A673 (cell line): ENCODE measurements at regions not wholly inside any gene's neighbourhood (a gene's known extent, or its start where the extent isn't known, plus 50 kb on each side); places are given as distances from the start of the nearest gene placed in this dataset.

Experiments
- BruUV-seq: library from RNA; stranded (reverse); fragments of 400-500 nt; replicated peaks from 2 replicates; lab custom pipeline; 2021; lab: Mats Ljungman, UMichigan
- CTCF ChIA-PET: fragments of 300-600 bp; sonication (Branson Sonifier 250); formaldehyde crosslinking; loops from one replicate; lab custom pipeline; 2022; ENCODE audit warnings: antibody characterized with exemption; lab: Charles Lee
- POLR2A ChIA-PET: fragments of 300-600 bp; sonication (Branson Sonifier 250); formaldehyde crosslinking; loops from one replicate; lab custom pipeline; 2022; ENCODE audit warnings: antibody characterized with exemption; ENCODE audit not compliant: low non-redundant PET; lab: Charles Lee
- DNase-seq: peaks from one replicate; pipeline ENCODE4 v3.0.0-alpha.2; 2015; ENCODE audit warnings: low spot score
- H3K27ac ChIP-seq: fragments of 200-600 bp; sonication (generic); 2 replicates; pipeline ENCODE4 v1.5.1; 2016; ENCODE audit warnings: mixed run types, low read depth, mild to moderate bottlenecking, mixed read lengths, antibody characterized with exemption, low read length; ENCODE audit not compliant: poor library complexity, severe bottlenecking
- H3K27me3 ChIP-seq: fragments of 200-600 bp; sonication (generic); replicated peaks from 2 replicates; pipeline ENCODE4 v1.6.1; 2017; ENCODE audit warnings: mixed run types, low read depth, mild to moderate bottlenecking, mixed read lengths, antibody characterized with exemption, low read length; ENCODE audit not compliant: insufficient read depth, poor library complexity
- H3K36me3 ChIP-seq: fragments of 200-600 bp; sonication (generic); 2 replicates; pipeline ENCODE4 v1.6.1; 2016; ENCODE audit warnings: mixed run types, mild to moderate bottlenecking, mixed read lengths, antibody characterized with exemption, low read length; ENCODE audit not compliant: insufficient read depth, poor library complexity, severe bottlenecking
- H3K4me1 ChIP-seq: fragments of 200-600 bp; sonication (generic); 2 replicates; pipeline ENCODE4 v1.6.1; 2017; ENCODE audit warnings: mixed run types, mild to moderate bottlenecking, mixed read lengths, antibody characterized with exemption, low read length; ENCODE audit not compliant: insufficient read depth, poor library complexity, severe bottlenecking
- H3K4me3 ChIP-seq: fragments of 200-600 bp; sonication (generic); 2 replicates; pipeline ENCODE4 v1.5.1; 2016; ENCODE audit warnings: low read depth, mixed run types, mild to moderate bottlenecking, mixed read lengths, low read length; ENCODE audit not compliant: poor library complexity, severe bottlenecking
- H3K9me3 ChIP-seq: fragments of 200-600 bp; sonication (generic); 2 replicates; pipeline ENCODE4 v1.6.1; 2016; ENCODE audit warnings: mixed run types, low read depth, mild to moderate bottlenecking, mixed read lengths, antibody characterized with exemption, low read length; ENCODE audit not compliant: poor library complexity, severe bottlenecking
- EZH2 ChIP-seq: fragments of 200-600 bp; sonication (generic); IDR thresholded peaks from 2 replicates; pipeline ENCODE4 v1.6.1; 2017; ENCODE audit warnings: borderline replicate concordance, low read depth, mild to moderate bottlenecking, mixed read lengths, antibody characterized with exemption, low read length; ENCODE audit not compliant: poor library complexity, severe bottlenecking
- intact Hi-C: fragments of 100-400 bp; cut with micrococcal nuclease; formaldehyde crosslinking; loops from one replicate; pipeline ENCODE4 v1.10.0; 2022; ENCODE audit not compliant: unreplicated experiment
- TF ChIP-seq, protein P1 (sequence below): fragments of 300-800, 200-600 bp; sonication (generic); conservative IDR thresholded peaks from 2 replicates; pipeline ENCODE4 v1.5.1; 2017; ENCODE audit warnings: low read depth, mild to moderate bottlenecking, antibody characterized with exemption, low read length, moderate library complexity, mixed read lengths

GRCh38 chr18:35789543-35789942 is 182.9 kb upstream of the RMP24 start:
- DNase-seq = no peak
- no peaks in the 10 kb centered on the region for H3K27me3 ChIP-seq
- TF ChIP-seq, protein P1, sequence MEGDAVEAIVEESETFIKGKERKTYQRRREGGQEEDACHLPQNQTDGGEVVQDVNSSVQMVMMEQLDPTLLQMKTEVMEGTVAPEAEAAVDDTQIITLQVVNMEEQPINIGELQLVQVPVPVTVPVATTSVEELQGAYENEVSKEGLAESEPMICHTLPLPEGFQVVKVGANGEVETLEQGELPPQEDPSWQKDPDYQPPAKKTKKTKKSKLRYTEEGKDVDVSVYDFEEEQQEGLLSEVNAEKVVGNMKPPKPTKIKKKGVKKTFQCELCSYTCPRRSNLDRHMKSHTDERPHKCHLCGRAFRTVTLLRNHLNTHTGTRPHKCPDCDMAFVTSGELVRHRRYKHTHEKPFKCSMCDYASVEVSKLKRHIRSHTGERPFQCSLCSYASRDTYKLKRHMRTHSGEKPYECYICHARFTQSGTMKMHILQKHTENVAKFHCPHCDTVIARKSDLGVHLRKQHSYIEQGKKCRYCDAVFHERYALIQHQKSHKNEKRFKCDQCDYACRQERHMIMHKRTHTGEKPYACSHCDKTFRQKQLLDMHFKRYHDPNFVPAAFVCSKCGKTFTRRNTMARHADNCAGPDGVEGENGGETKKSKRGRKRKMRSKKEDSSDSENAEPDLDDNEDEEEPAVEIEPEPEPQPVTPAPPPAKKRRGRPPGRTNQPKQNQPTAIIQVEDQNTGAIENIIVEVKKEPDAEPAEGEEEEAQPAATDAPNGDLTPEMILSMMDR = no peak
- no peak for TF ChIP-seq EZH2
- no peaks in the 10 kb centered on the region for H3K36me3 ChIP-seq
- H3K9me3 ChIP-seq = no peaks in the 10 kb centered on the region
- no peaks in the 10 kb centered on the region for H3K4me1 ChIP-seq
- H3K4me3 ChIP-seq = no peak overlapping the region
- no TSS peak for BruUV-seq
- ChIA-PET POLR2A (no interaction called here), CTCF (no interaction called here)
- intact Hi-C loops = no loop called here
- no peak overlapping the region for H3K27ac ChIP-seq

DNA sequence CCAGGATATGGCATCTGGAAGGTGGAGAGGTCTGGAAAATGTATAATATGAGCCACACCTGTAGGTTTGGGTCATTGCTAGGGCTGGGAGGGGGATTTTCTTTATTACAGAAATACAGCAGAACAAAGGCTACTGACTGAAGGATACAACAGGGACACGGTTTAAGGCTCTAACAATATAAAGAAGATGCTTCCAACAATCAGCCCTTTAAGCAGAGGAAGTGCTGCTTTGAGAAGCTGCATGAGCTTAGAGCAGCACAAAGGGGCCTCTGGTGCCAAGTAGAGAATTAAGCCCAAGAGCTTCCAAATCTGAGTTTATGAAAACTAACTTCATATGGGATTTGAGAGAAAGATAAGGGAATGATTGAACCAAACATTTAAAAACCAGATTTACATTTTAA is 174.5 kb upstream of the RMP24 start:
- no peaks in the 10 kb centered on the region for H3K36me3 ChIP-seq
- TF ChIP-seq, protein P1 = no peak
- TF ChIP-seq EZH2 = no peak
- CTCF ChIA-PET = no interaction called here
- intact Hi-C loops = no loop called here
- H3K4me3 ChIP-seq = no peak overlapping the region
- POLR2A ChIA-PET = no interaction called here
- H3K9me3 ChIP-seq = no peaks in the 10 kb centered on the region
- H3K4me1 ChIP-seq = no peaks in the 10 kb centered on the region
- DNase-seq = no peak
- H3K27me3 ChIP-seq = peaks cover 7% of the 10 kb centered on the region
- no TSS peak for BruUV-seq
- H3K27ac ChIP-seq = no peak overlapping the region

- DNase-seq = no peak
- peaks cover 4% of the 10 kb centered on the region for H3K27me3 ChIP-seq
- ChIA-PET POLR2A (no interaction called here), CTCF (no interaction called here)
- no peaks in the 10 kb centered on the region for H3K36me3 ChIP-seq
- no peak for TF ChIP-seq EZH2
- TF ChIP-seq, protein P1 = no peak
- H3K4me3 ChIP-seq = no peak overlapping the region
- intact Hi-C loops = no loop called here
- H3K4me1 ChIP-seq = no peaks in the 10 kb centered on the region
- no peaks in the 10 kb centered on the region for H3K9me3 ChIP-seq
- no peak overlapping the region for H3K27ac ChIP-seq
- no TSS peak for BruUV-seq
These were observed 168.9 kb upstream of the RMP24 start for GRCh38 chr18:35803551-35803950.
